ENCODE measurements at regions not wholly inside any gene's neighbourhood (a gene's known extent, or its start where the extent isn't known, plus 50 kb on each side); places are given as distances from the start of the nearest gene placed in this dataset.
"Not testable (repeated sequence)": the region's sequence is repeated elsewhere in the genome, so short reads cannot be mapped to it uniquely, and the experiment has no call there.

GRCh38 chr1:144021690-144022384 lies 50.1 kb upstream of the FAM72C start:
- not testable (repeated sequence) for DNase-seq

All from CD4-positive, alpha-beta T cell treated with Interferon gamma for 1 hour (primary cell).